Neural cell (in vitro differentiated cells): ENCODE measurements at regions not wholly inside any gene's neighbourhood (a gene's known extent, or its start where the extent isn't known, plus 50 kb on each side); places are given as distances from the start of the nearest gene placed in this dataset.

Experiments used
- H2AFZ ChIP-seq: fragments of 200-600, 300-800 bp; sonication (generic), shearing (Covaris generic); 2 replicates; pipeline ENCODE4 v1.6.0; 2014; ENCODE audit warnings: low read depth, mild to moderate bottlenecking, antibody characterized with exemption, low read length, moderate library complexity
- H3F3A ChIP-seq: fragments of 200-600 bp; shearing (Covaris generic); 2 replicates; pipeline ENCODE4 v1.6.1; 2016; ENCODE audit warnings: mild to moderate bottlenecking, moderate library complexity, mixed read lengths, antibody characterized with exemption, low read length; ENCODE audit not compliant: insufficient read depth, poor library complexity, severe bottlenecking
- H3K27ac ChIP-seq: fragments of 200-600, 300-800 bp; sonication (generic), shearing (Covaris generic); 2 replicates; pipeline ENCODE4 v1.5.1; 2014; ENCODE audit warnings: mild to moderate bottlenecking, low read length, moderate library complexity
- H3K27me3 ChIP-seq: fragments of 300-800, 200-600 bp; sonication (generic), shearing (Covaris generic); 2 replicates; pipeline ENCODE4 v1.6.0; 2014; ENCODE audit warnings: mild to moderate bottlenecking, low read depth, low read length, moderate library complexity; ENCODE audit not compliant: insufficient read depth
- H3K36me3 ChIP-seq: fragments of 300-800, 200-600 bp; sonication (generic), shearing (Covaris generic); 2 replicates; pipeline ENCODE4 v1.5.1; 2014; ENCODE audit warnings: mild to moderate bottlenecking, antibody characterized with exemption, low read length, moderate library complexity; ENCODE audit not compliant: insufficient read depth
- H3K4me2 ChIP-seq: fragments of 300-800, 200-600 bp; sonication (generic), shearing (Covaris generic); 2 replicates; pipeline ENCODE4 v1.6.0; 2014; ENCODE audit warnings: mild to moderate bottlenecking, low read length
- H3K4me3 ChIP-seq: fragments of 300-800, 200-600 bp; sonication (generic), shearing (Covaris generic); 2 replicates; pipeline ENCODE4 v1.5.1; 2014; ENCODE audit warnings: mild to moderate bottlenecking, low read length, moderate library complexity
- H3K79me2 ChIP-seq: fragments of 200-600 bp; shearing (Covaris generic); replicated peaks from 2 replicates; pipeline ENCODE4 v1.6.0; 2014; ENCODE audit warnings: mild to moderate bottlenecking, low read length, moderate library complexity; ENCODE audit not compliant: insufficient read depth
- H3K9ac ChIP-seq: fragments of 300-800, 200-600 bp; sonication (generic), shearing (Covaris generic); 2 replicates; pipeline ENCODE4 v1.6.1; 2016; ENCODE audit warnings: mild to moderate bottlenecking, low read length, mixed read lengths
- H3K9me2 ChIP-seq: fragments of 200-600 bp; shearing (Covaris generic); 2 replicates; pipeline ENCODE4 v1.6.1; 2016; ENCODE audit warnings: mild to moderate bottlenecking, low read length, mixed read lengths; ENCODE audit not compliant: insufficient read depth
- H3K9me3 ChIP-seq: fragments of 200-600, 300-800 bp; sonication (generic), shearing (Covaris generic); 2 replicates; pipeline ENCODE4 v1.6.1; 2016; ENCODE audit warnings: mild to moderate bottlenecking, mixed run types, low read length, moderate library complexity, mixed read lengths
- H4K20me1 ChIP-seq: fragments of 200-600 bp; shearing (Covaris generic); 2 replicates; pipeline ENCODE4 v1.6.1; 2016; ENCODE audit warnings: mild to moderate bottlenecking, mixed run types; ENCODE audit not compliant: insufficient read depth
- EP300 ChIP-seq: fragments of 450-650 bp; conservative IDR thresholded peaks from 2 replicates; pipeline ENCODE4 v1.6.1; 2014; ENCODE audit warnings: antibody characterized with exemption, mild to moderate bottlenecking, moderate library complexity; ENCODE audit not compliant: poor library complexity, severe bottlenecking
- EZH2 ChIP-seq: fragments of 200-600, 300-800 bp; shearing (Covaris generic), sonication (generic); IDR thresholded peaks from 2 replicates; pipeline ENCODE4 v1.6.1; 2014; ENCODE audit warnings: antibody characterized with exemption, low read length, borderline replicate concordance, mild to moderate bottlenecking; ENCODE audit not compliant: insufficient read depth, poor library complexity, severe bottlenecking
- MXI1 ChIP-seq: fragments of 450-650 bp; conservative IDR thresholded peaks from 2 replicates; pipeline ENCODE4 v1.6.1; 2014; ENCODE audit warnings: antibody characterized with exemption, mild to moderate bottlenecking; ENCODE audit not compliant: poor library complexity, severe bottlenecking
- POLR2AphosphoS5 ChIP-seq: IDR thresholded peaks from 2 replicates; pipeline ENCODE4 v1.6.1; 2012
- RAD21 ChIP-seq: fragments of 450-650 bp; conservative IDR thresholded peaks from 2 replicates; pipeline ENCODE4 v1.6.1; 2014; ENCODE audit warnings: antibody characterized with exemption, mild to moderate bottlenecking, moderate library complexity
- SMC3 ChIP-seq: fragments of 450-650 bp; conservative IDR thresholded peaks from 2 replicates; pipeline ENCODE4 v1.6.1; 2014; ENCODE audit warnings: antibody characterized with exemption, mild to moderate bottlenecking, moderate library complexity; ENCODE audit not compliant: poor library complexity
- TAF1 ChIP-seq: IDR thresholded peaks from 2 replicates; pipeline ENCODE4 v1.6.1; 2012; ENCODE audit warnings: low read depth
- TF ChIP-seq, protein P1 (sequence below): fragments of 450-650 bp; IDR thresholded peaks from 2 replicates; pipeline ENCODE4 v1.5.1; 2014; ENCODE audit warnings: antibody characterized with exemption, mild to moderate bottlenecking, moderate library complexity; ENCODE audit not compliant: poor library complexity, severe bottlenecking
- TF ChIP-seq, protein P2 (sequence below): IDR thresholded peaks from 2 replicates; pipeline ENCODE4 v1.6.1; 2012; ENCODE audit warnings: borderline replicate concordance

DNA sequence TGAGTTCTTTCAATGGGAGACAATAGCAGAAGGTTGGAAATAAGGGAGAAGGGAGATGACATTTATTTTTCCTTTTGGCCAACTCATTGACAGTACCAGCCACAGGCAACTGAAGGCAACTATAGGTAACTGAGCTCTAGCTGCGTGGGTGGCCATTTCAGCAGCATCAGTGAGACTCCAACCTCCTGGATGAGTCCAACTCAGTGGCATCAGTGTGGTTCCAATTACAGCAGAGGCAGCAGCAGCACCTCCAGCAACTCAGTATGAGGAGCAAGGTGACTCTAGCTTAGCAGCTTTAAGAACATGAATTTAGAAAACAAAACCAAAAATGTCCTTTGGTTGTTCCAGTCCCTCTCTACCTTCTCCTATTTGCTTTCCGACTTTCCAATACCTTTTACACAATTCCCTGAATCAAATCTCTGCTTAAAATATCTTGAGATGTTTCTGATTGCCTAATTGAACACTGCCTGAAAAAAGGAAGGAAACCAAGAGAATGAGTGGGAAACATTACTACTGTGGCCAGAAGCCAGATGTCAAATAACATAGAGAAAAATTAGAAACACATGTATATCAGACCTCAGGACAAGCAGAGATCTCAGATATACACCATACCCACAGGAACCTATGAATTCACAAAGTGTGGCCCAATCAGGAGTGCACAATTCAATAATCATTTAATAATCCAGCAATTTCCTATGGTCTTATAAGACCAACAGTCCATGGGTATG, 166.5 kb upstream of the RORB start:
- no peak overlapping the region for H2AFZ ChIP-seq
- no peaks in the 10 kb centered on the region for H4K20me1 ChIP-seq
- no peaks in the 10 kb centered on the region for H3K9me2 ChIP-seq
- H3K9ac ChIP-seq = no peak overlapping the region
- H3F3A ChIP-seq = no peaks in the 10 kb centered on the region
- H3K79me2 ChIP-seq = no peaks in the 10 kb centered on the region
- no peak overlapping the region for H3K4me2 ChIP-seq
- TF ChIP-seq RAD21 = no peak
- no peak for TF ChIP-seq EP300
- no peak for TF ChIP-seq SMC3
- TF ChIP-seq POLR2AphosphoS5 = no peak
- TF ChIP-seq, protein P1, sequence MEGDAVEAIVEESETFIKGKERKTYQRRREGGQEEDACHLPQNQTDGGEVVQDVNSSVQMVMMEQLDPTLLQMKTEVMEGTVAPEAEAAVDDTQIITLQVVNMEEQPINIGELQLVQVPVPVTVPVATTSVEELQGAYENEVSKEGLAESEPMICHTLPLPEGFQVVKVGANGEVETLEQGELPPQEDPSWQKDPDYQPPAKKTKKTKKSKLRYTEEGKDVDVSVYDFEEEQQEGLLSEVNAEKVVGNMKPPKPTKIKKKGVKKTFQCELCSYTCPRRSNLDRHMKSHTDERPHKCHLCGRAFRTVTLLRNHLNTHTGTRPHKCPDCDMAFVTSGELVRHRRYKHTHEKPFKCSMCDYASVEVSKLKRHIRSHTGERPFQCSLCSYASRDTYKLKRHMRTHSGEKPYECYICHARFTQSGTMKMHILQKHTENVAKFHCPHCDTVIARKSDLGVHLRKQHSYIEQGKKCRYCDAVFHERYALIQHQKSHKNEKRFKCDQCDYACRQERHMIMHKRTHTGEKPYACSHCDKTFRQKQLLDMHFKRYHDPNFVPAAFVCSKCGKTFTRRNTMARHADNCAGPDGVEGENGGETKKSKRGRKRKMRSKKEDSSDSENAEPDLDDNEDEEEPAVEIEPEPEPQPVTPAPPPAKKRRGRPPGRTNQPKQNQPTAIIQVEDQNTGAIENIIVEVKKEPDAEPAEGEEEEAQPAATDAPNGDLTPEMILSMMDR = no peak
- TF ChIP-seq MXI1 = no peak
- no peak for TF ChIP-seq EZH2
- no peak for TF ChIP-seq TAF1
- TF ChIP-seq, protein P2, sequence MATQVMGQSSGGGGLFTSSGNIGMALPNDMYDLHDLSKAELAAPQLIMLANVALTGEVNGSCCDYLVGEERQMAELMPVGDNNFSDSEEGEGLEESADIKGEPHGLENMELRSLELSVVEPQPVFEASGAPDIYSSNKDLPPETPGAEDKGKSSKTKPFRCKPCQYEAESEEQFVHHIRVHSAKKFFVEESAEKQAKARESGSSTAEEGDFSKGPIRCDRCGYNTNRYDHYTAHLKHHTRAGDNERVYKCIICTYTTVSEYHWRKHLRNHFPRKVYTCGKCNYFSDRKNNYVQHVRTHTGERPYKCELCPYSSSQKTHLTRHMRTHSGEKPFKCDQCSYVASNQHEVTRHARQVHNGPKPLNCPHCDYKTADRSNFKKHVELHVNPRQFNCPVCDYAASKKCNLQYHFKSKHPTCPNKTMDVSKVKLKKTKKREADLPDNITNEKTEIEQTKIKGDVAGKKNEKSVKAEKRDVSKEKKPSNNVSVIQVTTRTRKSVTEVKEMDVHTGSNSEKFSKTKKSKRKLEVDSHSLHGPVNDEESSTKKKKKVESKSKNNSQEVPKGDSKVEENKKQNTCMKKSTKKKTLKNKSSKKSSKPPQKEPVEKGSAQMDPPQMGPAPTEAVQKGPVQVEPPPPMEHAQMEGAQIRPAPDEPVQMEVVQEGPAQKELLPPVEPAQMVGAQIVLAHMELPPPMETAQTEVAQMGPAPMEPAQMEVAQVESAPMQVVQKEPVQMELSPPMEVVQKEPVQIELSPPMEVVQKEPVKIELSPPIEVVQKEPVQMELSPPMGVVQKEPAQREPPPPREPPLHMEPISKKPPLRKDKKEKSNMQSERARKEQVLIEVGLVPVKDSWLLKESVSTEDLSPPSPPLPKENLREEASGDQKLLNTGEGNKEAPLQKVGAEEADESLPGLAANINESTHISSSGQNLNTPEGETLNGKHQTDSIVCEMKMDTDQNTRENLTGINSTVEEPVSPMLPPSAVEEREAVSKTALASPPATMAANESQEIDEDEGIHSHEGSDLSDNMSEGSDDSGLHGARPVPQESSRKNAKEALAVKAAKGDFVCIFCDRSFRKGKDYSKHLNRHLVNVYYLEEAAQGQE = no peak
- H3K27ac ChIP-seq = no peak overlapping the region
- H3K9me3 ChIP-seq = no peaks in the 10 kb centered on the region
- H3K36me3 ChIP-seq = no peaks in the 10 kb centered on the region
- no peak overlapping the region for H3K4me3 ChIP-seq
- no peaks in the 10 kb centered on the region for H3K27me3 ChIP-seq

DNA sequence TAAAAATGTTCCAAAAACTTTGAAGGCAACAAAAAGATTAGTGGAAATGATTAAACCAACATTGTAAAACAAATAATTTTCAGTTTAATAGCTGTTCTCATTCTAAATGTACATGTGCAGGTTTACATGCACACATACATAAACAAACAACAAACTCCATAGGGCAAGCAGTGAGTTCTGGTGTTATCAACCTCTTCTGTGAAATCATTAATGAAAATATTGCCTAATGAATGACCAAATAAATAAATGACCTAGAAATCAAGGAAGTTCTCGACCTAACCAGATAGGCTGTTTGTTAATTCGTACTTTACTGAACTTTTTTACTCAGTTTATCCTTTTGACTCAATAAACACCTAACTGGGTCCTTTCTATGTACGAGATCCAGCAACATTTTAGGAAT, 165.5 kb upstream of the RORB start:
- Histone ChIP-seq H3K9me3 (no peaks in the 10 kb centered on the region), H3K4me2 (no peak overlapping the region), H3K9me2 (no peaks in the 10 kb centered on the region), H3K4me3 (no peak overlapping the region), H3K27me3 (no peaks in the 10 kb centered on the region), H3F3A (no peaks in the 10 kb centered on the region), H4K20me1 (no peaks in the 10 kb centered on the region), H3K27ac (no peak overlapping the region), H3K36me3 (no peaks in the 10 kb centered on the region), H3K79me2 (no peaks in the 10 kb centered on the region), H2AFZ (no peak overlapping the region), H3K9ac (no peak overlapping the region)
- TF ChIP-seq RAD21 (no peak), EP300 (no peak), MXI1 (no peak), SMC3 (no peak), TAF1 (no peak), POLR2AphosphoS5 (no peak), EZH2 (no peak)
- TF ChIP-seq, protein P2 = no peak
- TF ChIP-seq, protein P1 = no peak
